DND-41 (cell line): ENCODE measurements at regions not wholly inside any gene's neighbourhood (a gene's known extent, or its start where the extent isn't known, plus 50 kb on each side); places are given as distances from the start of the nearest gene placed in this dataset.

Source experiments
- ATAC-seq: fragments of 200-7000 bp; cut with Tn5 transposase; 3 replicates; pipeline ENCODE4 v1.9.1; 2021; ENCODE audit warnings: low read depth; ENCODE audit not compliant: insufficient read depth
- DNase-seq: peaks from one replicate; pipeline ENCODE4 v3.0.0-alpha.2; 2020
- H2AFZ ChIP-seq: 2 replicates; pipeline ENCODE4 v1.6.0; 2012; ENCODE audit warnings: low read depth, low read length
- H3K27ac ChIP-seq: 2 replicates; pipeline ENCODE4 v1.5.1; 2012; ENCODE audit warnings: low read length, inconsistent platforms
- H3K27me3 ChIP-seq: fragments of 200-600 bp; sonication (generic); 2 replicates; pipeline ENCODE4 v1.6.0; 2012; ENCODE audit warnings: low read length, mild to moderate bottlenecking, inconsistent platforms; ENCODE audit not compliant: insufficient read depth, poor library complexity
- H3K36me3 ChIP-seq: 2 replicates; pipeline ENCODE4 v1.5.1; 2012; ENCODE audit warnings: low read length, inconsistent platforms; ENCODE audit not compliant: insufficient read depth
- H3K4me1 ChIP-seq: 2 replicates; pipeline ENCODE4 v1.5.1; 2012; ENCODE audit warnings: mild to moderate bottlenecking, low read length; ENCODE audit not compliant: insufficient read depth
- H3K4me2 ChIP-seq: 2 replicates; pipeline ENCODE4 v1.6.0; 2012; ENCODE audit warnings: mild to moderate bottlenecking, moderate library complexity, low read length, inconsistent platforms; ENCODE audit not compliant: insufficient read depth
- H3K4me3 ChIP-seq, 2 experiments: fragments of 200-600 bp in 1 of 2; shearing (Covaris generic) in 1 of 2; 2 replicates each; pipeline ENCODE4 v1.5.1; 2012 to 2016; ENCODE audit warnings: inconsistent platforms in 2 of 2, low read length in 2 of 2, mild to moderate bottlenecking in 2 of 2, low read depth in 1 of 2, moderate library complexity in 1 of 2
- H3K79me2 ChIP-seq: 2 replicates; pipeline ENCODE4 v1.6.0; 2012; ENCODE audit warnings: low read length, inconsistent platforms; ENCODE audit not compliant: insufficient read depth
- H3K9ac ChIP-seq: 2 replicates; pipeline ENCODE4 v1.6.0; 2012; ENCODE audit warnings: low read depth, mild to moderate bottlenecking, inconsistent platforms, low read length, moderate library complexity
- H3K9me3 ChIP-seq: 2 replicates; pipeline ENCODE4 v1.5.1; 2012; ENCODE audit warnings: low read length, moderate library complexity, mild to moderate bottlenecking, inconsistent platforms; ENCODE audit not compliant: insufficient read depth, severe bottlenecking
- H4K20me1 ChIP-seq: 2 replicates; pipeline ENCODE4 v1.6.0; 2012; ENCODE audit warnings: low read length; ENCODE audit not compliant: insufficient read depth
- CTCF ChIP-seq: IDR thresholded peaks from 2 replicates; pipeline ENCODE4 v1.5.1; 2012; ENCODE audit warnings: borderline replicate concordance, low read length, moderate library complexity, mild to moderate bottlenecking; ENCODE audit not compliant: poor library complexity, severe bottlenecking; ENCODE audit errors: extremely low read depth
- EZH2 ChIP-seq: IDR thresholded peaks from 3 replicates; pipeline ENCODE4 v1.6.1; 2012; ENCODE audit warnings: borderline replicate concordance, low read depth, mild to moderate bottlenecking, moderate library complexity, low read length, inconsistent platforms; ENCODE audit not compliant: severe bottlenecking

DNA sequence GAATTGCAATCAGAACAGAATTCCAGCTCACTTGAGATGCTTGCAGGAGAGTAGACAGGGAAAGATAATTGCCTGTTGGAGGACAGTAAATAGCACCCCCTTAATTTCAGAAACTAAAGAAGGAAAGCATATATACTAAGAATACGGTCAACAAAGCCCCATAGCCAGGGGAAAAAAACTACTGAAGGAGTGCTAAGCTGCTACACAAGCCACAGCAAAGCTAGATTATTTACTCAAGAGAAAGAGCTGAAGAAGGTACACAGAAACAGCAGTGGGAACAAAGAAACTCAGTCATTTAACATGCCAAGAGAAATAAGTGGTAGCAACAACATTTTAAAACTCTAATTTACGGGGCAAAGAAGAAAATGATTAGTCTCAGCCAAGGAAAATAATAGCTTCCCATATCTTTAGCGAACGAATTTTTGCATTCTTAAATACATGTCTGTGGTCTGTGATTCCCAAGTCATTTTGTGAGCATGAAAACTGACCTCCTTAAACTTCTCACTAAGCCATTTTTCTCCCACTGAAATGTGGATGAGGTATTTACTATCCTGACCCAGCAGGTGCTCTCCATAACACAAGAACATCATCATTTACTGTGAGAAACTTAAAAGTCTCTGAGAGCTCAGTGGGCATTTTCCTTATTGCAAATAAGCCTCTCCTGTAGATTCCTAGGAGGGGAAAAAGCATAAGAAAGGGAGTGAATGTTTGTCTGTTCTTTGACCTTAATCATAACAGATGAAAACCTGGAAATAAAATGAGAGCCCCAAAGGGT, 196.0 kb downstream of the PAX3 start:
- Histone ChIP-seq H3K4me2 (no peak overlapping the region), H4K20me1 (no peaks in the 10 kb centered on the region), H3K27me3 (peaks cover 6% of the 10 kb centered on the region), H3K27ac (no peak overlapping the region), H3K79me2 (no peaks in the 10 kb centered on the region), H3K9me3 (no peaks in the 10 kb centered on the region), H2AFZ (no peak overlapping the region), H3K4me1 (no peaks in the 10 kb centered on the region), H3K36me3 (no peaks in the 10 kb centered on the region), H3K9ac (no peak overlapping the region), H3K4me3 (no peak overlapping the region)
- TF ChIP-seq EZH2 (no peak), CTCF (no peak)
- ATAC-seq = no peak
- no peak for DNase-seq

GRCh38 chr2:222100704-222101699, 197.8 kb downstream of the PAX3 start:
- H3K4me1 ChIP-seq = no peaks in the 10 kb centered on the region
- peaks cover 6% of the 10 kb centered on the region for H3K27me3 ChIP-seq
- H3K4me3 ChIP-seq = no peak overlapping the region
- no peaks in the 10 kb centered on the region for H3K9me3 ChIP-seq
- ATAC-seq = no peak
- no peak overlapping the region for H3K27ac ChIP-seq
- no peak overlapping the region for H3K9ac ChIP-seq
- no peak for TF ChIP-seq CTCF
- no peak for TF ChIP-seq EZH2
- no peak overlapping the region for H3K4me2 ChIP-seq
- no peaks in the 10 kb centered on the region for H3K36me3 ChIP-seq
- no peaks in the 10 kb centered on the region for H4K20me1 ChIP-seq
- H3K79me2 ChIP-seq = no peaks in the 10 kb centered on the region
- H2AFZ ChIP-seq = no peak overlapping the region
- no peak for DNase-seq

DNA sequence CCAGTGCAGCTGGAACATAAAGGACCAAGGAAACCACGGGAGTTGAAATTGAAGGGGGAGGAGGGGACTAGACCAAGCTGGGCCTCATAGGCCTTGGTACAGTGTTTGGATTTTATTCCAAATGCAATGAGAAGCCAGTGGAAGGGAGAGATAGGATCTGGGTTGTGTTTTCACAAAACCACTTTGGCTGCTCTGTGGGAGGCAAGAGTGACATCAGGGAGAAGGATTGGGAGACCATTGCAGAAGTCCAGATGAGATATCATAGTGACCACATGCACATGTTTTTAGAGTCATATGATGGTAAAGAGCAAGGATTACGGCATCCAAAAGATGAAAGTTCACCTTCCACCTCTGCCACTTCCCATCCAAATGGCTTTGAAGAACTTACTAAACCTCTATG, 210.2 kb downstream of the PAX3 start:
- Histone ChIP-seq H3K4me1 (no peaks in the 10 kb centered on the region), H3K9me3 (no peaks in the 10 kb centered on the region), H3K4me2 (no peak overlapping the region), H4K20me1 (no peaks in the 10 kb centered on the region), H3K36me3 (no peaks in the 10 kb centered on the region), H2AFZ (no peak overlapping the region), H3K27me3 (no peaks in the 10 kb centered on the region), H3K9ac (no peak overlapping the region), H3K4me3 (no peak overlapping the region), H3K79me2 (no peaks in the 10 kb centered on the region), H3K27ac (no peak overlapping the region)
- no peak for ATAC-seq
- TF ChIP-seq CTCF = no peak
- no peak for TF ChIP-seq EZH2
- no peak for DNase-seq
